Muscle of arm (tissue), 1 donor: ENCODE measurements at regions not wholly inside any gene's neighbourhood (a gene's known extent, or its start where the extent isn't known, plus 50 kb on each side); places are given as distances from the start of the nearest gene placed in this dataset.
"Not testable (repeated sequence)": the region's sequence is repeated elsewhere in the genome, so short reads cannot be mapped to it uniquely, and the experiment has no call there.

Experiments
- DNase-seq: peaks from one replicate; pipeline ENCODE4 v3.0.0-alpha.2; 2013

DNA sequence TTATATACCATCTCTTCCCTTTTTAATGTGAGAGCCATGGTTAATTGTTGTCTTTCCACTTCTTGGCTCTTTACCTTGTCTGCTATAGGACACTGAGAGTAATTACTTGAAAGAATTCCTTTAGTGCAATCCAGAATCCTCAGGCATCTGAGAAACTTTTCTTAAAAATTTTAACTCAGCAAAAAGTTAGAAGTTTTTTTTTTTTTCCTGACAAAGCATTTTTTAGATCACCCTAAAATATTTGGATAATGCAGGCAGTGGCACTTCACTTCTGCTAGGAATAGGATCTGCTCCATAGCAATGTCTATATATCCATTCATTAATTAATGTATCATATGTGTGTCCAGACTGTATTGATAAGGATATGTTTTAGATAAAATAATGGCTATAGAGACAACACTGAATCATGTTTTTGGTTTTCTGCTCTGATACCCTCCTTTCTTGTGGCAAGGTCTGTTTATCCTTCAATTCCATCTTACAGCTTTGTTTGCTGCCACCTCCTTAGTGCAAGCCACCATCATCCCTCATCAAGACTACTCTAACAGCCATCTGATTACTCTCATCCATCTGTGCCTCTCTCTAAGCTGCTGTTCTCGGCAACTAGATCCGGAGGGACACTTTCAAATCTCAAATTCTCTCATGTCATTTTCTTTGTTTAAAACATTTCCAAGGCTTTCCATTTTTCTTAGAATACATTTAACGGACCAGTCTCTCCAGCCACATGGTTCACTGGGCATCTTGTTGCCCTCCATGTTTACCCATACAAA, 563.5 kb downstream of the EDEM1 start:
- DNase-seq: no peak

GRCh38 chr3:5754602-5755001, 567.1 kb downstream of the EDEM1 start:
- no peak for DNase-seq

- no peak for DNase-seq
These were observed 568.9 kb downstream of the EDEM1 start for GRCh38 chr3:5756443-5756842.

- no peak for DNase-seq
These were observed 569.8 kb downstream of the EDEM1 start for GRCh38 chr3:5757213-5757804.

DNA sequence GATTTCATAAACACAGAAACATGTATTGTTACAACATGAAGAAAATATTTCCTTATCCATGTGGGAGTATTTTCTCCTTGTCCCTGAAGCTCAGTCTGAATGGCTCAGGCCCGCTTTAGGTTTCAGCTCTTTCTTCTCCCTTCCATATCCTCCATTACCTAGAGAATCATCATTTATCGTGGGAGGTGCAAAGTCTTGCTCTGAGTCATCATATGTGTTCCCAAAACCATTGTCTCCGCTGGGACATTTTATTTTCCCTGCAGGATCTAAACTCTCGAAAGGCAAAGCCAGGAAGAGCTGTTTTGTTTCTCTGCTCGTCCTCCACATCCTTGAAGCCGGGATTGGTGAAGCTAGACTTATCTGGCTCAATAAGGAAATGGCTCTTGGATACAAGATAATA, 571.2 kb downstream of the EDEM1 start:
- DNase-seq: no peak

DNA sequence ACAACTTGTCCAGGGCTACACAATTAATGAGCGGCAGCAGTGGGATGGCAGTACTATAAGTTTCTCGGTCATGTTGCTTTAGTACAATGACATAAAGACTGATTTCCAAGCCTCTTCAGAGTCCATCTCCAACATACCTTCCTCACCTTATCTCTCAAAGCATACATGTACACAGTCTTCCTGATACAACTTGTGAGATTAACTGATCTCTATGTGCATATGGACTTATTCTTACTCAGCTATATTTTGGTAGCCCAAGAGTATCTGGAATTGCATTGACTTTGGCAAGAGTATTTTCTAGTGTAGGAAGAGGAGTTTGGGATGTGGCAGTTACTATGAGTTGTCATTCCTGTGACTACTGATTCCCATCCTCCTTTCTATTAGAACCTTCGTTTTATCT, 575.0 kb downstream of the EDEM1 start:
- DNase-seq: no peak

GRCh38 chr3:5766848-5767247, 579.3 kb downstream of the EDEM1 start:
- DNase-seq: no peak

GRCh38 chr3:5767304-5767703, 579.8 kb downstream of the EDEM1 start:
- peak; percentile 19 for DNase-seq

GRCh38 chr3:5768281-5768945, 580.9 kb downstream of the EDEM1 start:
- no peak for DNase-seq

- no peak for DNase-seq
These were observed 582.3 kb downstream of the EDEM1 start for GRCh38 chr3:5769825-5770224.

DNA sequence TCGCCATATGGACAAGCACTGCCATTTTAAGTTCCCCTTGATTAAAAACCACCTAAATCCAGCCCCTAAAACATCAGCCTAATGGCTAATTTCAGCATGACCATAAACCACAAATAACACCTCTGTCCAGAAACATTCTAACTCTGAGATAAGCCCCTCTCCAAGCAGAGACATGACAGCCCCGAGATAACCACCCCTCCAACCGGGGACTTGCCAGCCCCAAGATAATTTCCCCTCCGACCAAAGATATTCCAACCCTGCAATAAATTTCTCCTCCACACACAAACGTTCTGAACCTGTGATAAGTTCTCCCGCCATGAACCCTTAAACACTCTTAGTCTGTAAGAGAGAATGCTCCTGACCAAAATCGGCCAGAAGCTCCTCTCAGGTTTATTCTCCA, 586.8 kb downstream of the EDEM1 start:
- DNase-seq: no peak

DNA sequence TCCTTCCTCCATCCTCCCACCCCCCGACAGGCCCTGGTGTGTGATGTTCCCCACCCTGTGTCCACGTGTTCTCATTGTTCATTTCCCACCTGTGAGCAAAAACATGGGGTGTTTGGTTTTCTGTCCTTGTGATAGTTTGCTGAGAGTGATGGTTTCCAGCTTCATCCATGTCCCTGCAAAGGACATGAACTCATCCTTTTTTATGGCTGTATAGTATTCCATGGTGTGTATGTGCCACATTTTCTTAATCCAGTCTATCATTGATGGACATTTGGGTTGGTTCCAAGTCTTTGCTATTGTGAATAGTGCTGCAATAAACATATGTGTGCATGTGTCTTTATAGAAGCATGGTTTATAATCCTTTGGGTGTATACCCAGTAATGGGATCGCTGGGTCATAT, 587.6 kb downstream of the EDEM1 start:
- DNase-seq: not testable (repeated sequence)

- DNase-seq: no peak
These were observed 597.2 kb downstream of the EDEM1 start for GRCh38 chr3:5784690-5785089.

DNA sequence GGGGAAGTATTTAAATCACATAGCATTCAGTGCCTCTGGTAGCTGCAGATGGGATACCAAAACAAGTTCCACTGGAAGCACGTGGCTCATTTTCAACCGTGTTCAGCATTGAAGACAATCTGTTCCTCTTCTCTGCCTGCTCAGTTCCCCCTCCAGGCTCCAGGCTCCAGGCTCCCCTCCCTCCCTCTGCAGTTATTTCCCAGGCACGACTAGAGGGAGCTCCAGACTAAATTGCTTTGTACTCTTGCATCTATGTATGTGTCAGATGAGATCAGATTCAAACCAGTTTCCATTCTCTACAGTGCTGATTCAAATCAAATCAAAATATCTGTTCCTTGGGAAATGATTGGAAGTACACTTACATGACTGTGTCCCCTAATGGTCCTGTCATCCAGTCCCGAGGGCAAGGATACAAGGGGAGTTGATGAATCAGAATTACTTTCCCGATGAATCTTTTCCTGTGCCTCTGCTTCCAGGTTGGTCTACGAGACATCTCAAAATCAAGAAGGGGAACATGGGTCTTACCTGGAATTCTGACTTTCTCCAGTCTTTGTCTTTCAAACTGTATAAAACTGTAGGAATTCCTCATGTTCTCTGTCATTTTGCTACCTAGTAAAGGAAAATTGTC, 600.5 kb downstream of the EDEM1 start:
- peak; percentile 58 for DNase-seq

GRCh38 chr3:5788496-5788895, 601.0 kb downstream of the EDEM1 start:
- DNase-seq: no peak

DNA sequence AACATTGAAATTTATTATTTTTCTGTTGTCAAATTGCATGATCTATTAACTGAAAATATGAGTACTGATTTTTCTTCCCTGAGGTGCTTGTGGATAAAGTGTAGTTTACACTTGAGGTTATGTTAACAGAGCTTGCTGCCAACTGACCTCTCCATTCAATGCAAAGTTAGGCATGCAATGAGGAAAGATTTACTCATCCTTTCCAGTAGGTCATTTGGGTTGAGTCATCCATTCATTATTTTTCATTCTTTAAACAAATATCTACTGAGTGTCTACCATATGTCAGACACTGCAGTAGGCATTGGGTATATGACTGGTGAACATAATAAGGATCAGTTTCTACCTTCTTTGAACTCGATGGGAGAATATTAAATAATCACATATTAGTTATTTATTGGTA, 604.1 kb downstream of the EDEM1 start:
- DNase-seq: no peak

DNA sequence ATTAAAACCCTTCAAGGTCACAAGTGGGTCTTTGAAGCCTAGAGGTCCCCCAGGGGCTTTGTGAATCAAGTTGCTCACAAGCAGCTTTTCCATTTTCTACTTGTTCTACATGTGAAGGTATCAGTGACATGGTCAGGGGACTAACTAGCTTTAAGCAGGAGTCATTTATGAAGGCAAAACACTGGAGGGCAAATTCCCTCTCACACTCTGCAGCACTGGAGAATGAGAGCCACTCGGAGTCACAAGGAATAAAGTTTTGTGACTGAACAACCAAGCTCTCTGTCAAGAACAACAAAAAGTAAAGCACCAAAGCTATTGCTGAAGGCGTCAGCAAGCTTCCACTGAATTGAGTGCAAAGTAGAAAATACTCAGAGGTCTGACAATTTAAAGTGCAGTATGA, 609.0 kb downstream of the EDEM1 start:
- no peak for DNase-seq

DNA sequence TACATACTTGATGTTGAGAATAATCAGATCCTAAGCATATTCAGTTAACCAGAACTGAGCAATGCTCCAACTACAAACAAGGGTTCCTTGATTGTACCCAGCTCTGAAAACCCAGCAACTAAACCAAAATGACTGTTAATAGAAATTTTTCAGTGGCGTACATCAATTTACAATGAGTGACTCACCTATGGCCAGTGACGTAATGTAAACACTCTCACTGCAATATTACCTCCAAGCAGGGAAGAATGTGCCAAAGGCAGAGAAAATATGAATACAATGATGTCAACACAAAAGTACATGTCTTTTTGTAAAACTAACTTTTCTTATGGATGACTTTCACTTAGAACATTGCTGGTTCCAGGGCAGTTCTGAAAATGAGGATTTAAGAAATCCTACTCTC, 611.3 kb downstream of the EDEM1 start:
- DNase-seq: no peak

GRCh38 chr3:5799398-5799797, 611.9 kb downstream of the EDEM1 start:
- DNase-seq: no peak

DNA sequence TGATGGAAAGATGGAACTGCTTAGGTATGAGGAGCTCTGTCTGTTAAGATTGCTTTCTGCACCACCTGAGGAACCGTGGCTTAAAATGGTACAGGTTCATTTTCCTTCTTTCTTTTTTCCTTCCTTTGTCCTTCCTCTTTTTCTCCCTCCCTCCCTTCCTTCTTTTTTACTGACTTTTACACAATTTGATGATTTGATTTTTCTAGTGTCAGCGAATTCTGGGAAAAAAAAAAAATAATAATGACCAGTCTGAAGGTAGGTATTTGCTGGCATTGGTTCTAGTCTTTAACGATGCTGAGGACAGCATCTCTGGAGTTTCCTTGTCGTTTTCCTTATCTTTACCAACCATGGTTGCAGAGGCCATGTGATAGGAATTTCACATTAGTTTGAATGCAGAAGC, 613.5 kb downstream of the EDEM1 start:
- DNase-seq: no peak

DNA sequence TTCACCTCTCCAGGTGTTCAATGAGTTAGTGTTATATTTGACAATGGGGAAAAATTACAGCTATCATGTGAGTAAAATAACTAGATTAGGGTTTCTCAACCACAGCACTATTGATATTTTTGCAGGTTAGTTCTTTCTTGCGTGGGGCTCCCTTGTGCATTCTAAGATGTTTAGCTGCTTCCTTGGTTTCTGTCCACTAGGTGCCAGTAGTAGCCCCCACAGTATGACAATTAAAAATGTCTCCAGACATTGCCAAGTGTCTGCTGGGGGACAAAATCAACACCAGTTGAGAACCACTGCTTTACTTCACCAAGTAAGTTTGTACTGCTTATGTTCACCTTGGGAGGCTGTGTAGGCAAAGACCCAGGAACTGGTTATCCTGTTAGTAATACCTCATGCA, 618.7 kb downstream of the EDEM1 start:
- DNase-seq: no peak

GRCh38 chr3:5809586-5810246, 622.2 kb downstream of the EDEM1 start:
- DNase-seq: no peak
